ENCODE measurements at regions not wholly inside any gene's neighbourhood (a gene's known extent, or its start where the extent isn't known, plus 50 kb on each side); places are given as distances from the start of the nearest gene placed in this dataset.

DNA sequence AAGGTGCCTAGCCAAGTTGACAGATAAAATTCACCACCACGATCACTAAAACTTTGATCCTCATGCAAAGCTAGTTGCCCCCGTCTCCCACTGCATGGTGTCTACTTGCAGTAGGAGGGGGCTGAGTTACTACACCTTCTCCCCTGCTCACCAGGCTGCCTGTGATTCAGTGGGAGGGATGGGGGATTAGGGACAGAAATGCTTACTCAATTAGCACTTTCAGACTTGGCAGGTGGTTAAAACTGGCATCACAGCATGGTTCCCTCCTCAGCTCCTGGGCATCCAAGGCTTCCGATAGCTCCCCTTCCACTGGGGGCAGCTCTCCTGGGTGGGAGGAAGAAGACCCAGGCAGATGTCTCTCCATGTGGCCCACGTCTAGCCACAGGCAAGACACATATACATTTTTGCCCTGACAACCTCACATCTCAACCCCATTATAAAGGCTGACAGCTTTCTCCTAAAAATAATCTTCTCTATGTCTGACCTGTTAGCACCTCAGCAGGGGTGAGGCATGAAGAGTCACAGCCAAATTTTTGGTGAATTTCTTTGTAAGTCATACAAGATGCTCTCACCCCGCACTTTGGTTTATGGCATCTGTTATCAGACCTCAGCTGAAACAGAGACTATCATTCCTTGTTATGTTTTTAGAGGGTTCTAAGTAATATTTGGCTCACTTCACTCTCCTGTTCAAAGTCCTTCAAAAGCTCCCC is 369.0 kb downstream of the SV2B start:
- Histone ChIP-seq H3K4me1 (ENCODE audit: control insufficient read depth in 1 of 2, insufficient read depth in 2 of 2, low read depth in 1 of 2, low read length in 1 of 2) (peaks cover 0 to 6% of the 10 kb centered on the region in 2 experiments; a peak in 1 of 4 replicates), H3F3A (replicated peaks; ENCODE audit: insufficient read depth) (no peaks in the 10 kb centered on the region), H3K36me3 (replicated peaks in 1 of 2; ENCODE audit: control insufficient read depth in 1 of 2, insufficient read depth in 2 of 2, low read length in 1 of 2) (no peaks in the 10 kb centered on the region), H3K4me3 (ENCODE audit: low read depth in 2 of 2, low read length in 1 of 2) (no peak overlapping the region), H2AFZ (ENCODE audit: low read depth) (no peak overlapping the region), H3K9ac (no peak overlapping the region), H3K9me2 (no peaks in the 10 kb centered on the region), H3K9me3 (no peaks in the 10 kb centered on the region), H3K27ac (ENCODE audit: low read depth in 2 of 2, low read length in 1 of 2) (no peak overlapping the region), H3K79me2 (ENCODE audit: insufficient read depth) (no peaks in the 10 kb centered on the region), H3K27me3 (ENCODE audit: insufficient read depth) (no peaks in the 10 kb centered on the region), H3K4me2 (no peak overlapping the region), H4K20me1 (ENCODE audit: insufficient read depth) (no peaks in the 10 kb centered on the region)
- WGBS (ENCODE audit: low lambda C conversion rate) = 93% methylated on average over 5 of the region's 5 CpGs
- DNase-seq = no peak
- CTCF ChIA-PET = interaction anchor here (1.2 kb wide), 1 partner anchor 167 kb away, joined by 4 read pairs; no protein-coding TSS in a partner anchor
- TF ChIP-seq SIN3A (IDR thresholded peaks at IDR 0.05; ENCODE audit: borderline replicate concordance, low read depth, low read length) = no peak
- TF ChIP-seq REST (IDR thresholded peaks at IDR 0.05; ENCODE audit: low read depth, low read length) = no peak
- TF ChIP-seq GABPA (IDR thresholded peaks at IDR 0.05; ENCODE audit: low read depth) = no peak
- TF ChIP-seq RAD21 (IDR thresholded peaks at IDR 0.05; ENCODE audit: low read length) = no peak
- TF ChIP-seq, protein P1, sequence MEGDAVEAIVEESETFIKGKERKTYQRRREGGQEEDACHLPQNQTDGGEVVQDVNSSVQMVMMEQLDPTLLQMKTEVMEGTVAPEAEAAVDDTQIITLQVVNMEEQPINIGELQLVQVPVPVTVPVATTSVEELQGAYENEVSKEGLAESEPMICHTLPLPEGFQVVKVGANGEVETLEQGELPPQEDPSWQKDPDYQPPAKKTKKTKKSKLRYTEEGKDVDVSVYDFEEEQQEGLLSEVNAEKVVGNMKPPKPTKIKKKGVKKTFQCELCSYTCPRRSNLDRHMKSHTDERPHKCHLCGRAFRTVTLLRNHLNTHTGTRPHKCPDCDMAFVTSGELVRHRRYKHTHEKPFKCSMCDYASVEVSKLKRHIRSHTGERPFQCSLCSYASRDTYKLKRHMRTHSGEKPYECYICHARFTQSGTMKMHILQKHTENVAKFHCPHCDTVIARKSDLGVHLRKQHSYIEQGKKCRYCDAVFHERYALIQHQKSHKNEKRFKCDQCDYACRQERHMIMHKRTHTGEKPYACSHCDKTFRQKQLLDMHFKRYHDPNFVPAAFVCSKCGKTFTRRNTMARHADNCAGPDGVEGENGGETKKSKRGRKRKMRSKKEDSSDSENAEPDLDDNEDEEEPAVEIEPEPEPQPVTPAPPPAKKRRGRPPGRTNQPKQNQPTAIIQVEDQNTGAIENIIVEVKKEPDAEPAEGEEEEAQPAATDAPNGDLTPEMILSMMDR (IDR thresholded peaks at IDR 0.05) = no peak
- TF ChIP-seq NRF1 (IDR thresholded peaks at IDR 0.05; ENCODE audit: low read depth, low read length) = no peak
- TF ChIP-seq TEAD4 (IDR thresholded peaks at IDR 0.05; ENCODE audit: borderline replicate concordance, insufficient read depth) = no peak
- TF ChIP-seq ELF1 (IDR thresholded peaks at IDR 0.05) = no peak
- TF ChIP-seq GATA2 (CRISPR knock-in tag; IDR thresholded peaks at IDR 0.05) = no peak
- TF ChIP-seq ZBTB33 (IDR thresholded peaks at IDR 0.05; ENCODE audit: borderline replicate concordance, low read depth) = no peak
- no peak for TF ChIP-seq CHD2 (IDR thresholded peaks at IDR 0.05; ENCODE audit: low read length, partially characterized antibody)
- TF ChIP-seq RCOR1 (IDR thresholded peaks at IDR 0.05; ENCODE audit: low read length) = no peak
- TF ChIP-seq YY1 (IDR thresholded peaks at IDR 0.05; ENCODE audit: low read depth) = no peak
- no peak for TF ChIP-seq RFX5 (IDR thresholded peaks at IDR 0.05; ENCODE audit: low read length)
- TF ChIP-seq SMC3 (IDR thresholded peaks at IDR 0.05; ENCODE audit: low read depth, low read length) = no peak
- TF ChIP-seq, protein P2, sequence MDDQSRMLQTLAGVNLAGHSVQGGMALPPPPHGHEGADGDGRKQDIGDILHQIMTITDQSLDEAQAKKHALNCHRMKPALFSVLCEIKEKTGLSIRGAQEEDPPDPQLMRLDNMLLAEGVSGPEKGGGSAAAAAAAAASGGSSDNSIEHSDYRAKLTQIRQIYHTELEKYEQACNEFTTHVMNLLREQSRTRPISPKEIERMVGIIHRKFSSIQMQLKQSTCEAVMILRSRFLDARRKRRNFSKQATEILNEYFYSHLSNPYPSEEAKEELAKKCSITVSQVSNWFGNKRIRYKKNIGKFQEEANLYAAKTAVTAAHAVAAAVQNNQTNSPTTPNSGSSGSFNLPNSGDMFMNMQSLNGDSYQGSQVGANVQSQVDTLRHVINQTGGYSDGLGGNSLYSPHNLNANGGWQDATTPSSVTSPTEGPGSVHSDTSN (IDR thresholded peaks at IDR 0.05) = no peak
- TF ChIP-seq FOSL2 (IDR thresholded peaks at IDR 0.05; ENCODE audit: borderline replicate concordance, low read depth) = no peak
- no peak for TF ChIP-seq NFIC (IDR thresholded peaks at IDR 0.05; ENCODE audit: borderline replicate concordance)
- TF ChIP-seq TCF12 (IDR thresholded peaks at IDR 0.05) = no peak
- POLR2A ChIA-PET = no interaction called here
